Right lobe of liver (tissue), 4 donors: ENCODE measurements at regions not wholly inside any gene's neighbourhood (a gene's known extent, or its start where the extent isn't known, plus 50 kb on each side); places are given as distances from the start of the nearest gene placed in this dataset.

Source experiments
- CTCF ChIP-seq, 4 donors: fragments of 200-600 bp in 3 of 4; fragments of 450-650 bp in 1 of 4; IDR thresholded peaks; one replicate each; pipeline versions ENCODE4 v1.5.1 to v1.8.0; 2016 to 2022; ENCODE audit warnings: antibody characterized with exemption in 4 of 4, mild to moderate bottlenecking in 2 of 4
- POLR2A ChIP-seq: fragments of 450-650 bp; IDR thresholded peaks from one replicate; pipeline ENCODE4 v1.6.1; 2017; ENCODE audit warnings: antibody characterized with exemption, mild to moderate bottlenecking
- donor health status: DM: no; HTN: no; CAD: no.
- donor health status: DM: no; HTN: no; CAD: no.
- donor health status: DM: no; HTN: yes; CAD: no.

GRCh38 chr2:174690026-174690425 is 74.2 kb downstream of the CHRNA1 start:
- TF ChIP-seq CTCF (IDR thresholded peaks at IDR 0.05) (no peak), POLR2A (no peak)
